ENCODE measurements at regions not wholly inside any gene's neighbourhood (a gene's known extent, or its start where the extent isn't known, plus 50 kb on each side); places are given as distances from the start of the nearest gene placed in this dataset.

- no peak for DNase-seq (ENCODE audit: extremely low read depth, low read depth, low spot score)
Observed at GRCh38 chrX:43493756-43494155, 162.3 kb upstream of the MAOA start.

GRCh38 chrX:43500246-43500645 is 155.9 kb upstream of the MAOA start:
- no peak for DNase-seq (ENCODE audit: extremely low read depth, low read depth, low spot score)

- DNase-seq (ENCODE audit: extremely low read depth, low read depth, low spot score) = no peak
Observed at GRCh38 chrX:43500996-43501694, 155.0 kb upstream of the MAOA start.

- DNase-seq (ENCODE audit: extremely low read depth, low read depth, low spot score) = no peak
Observed at GRCh38 chrX:43504394-43504793, 151.7 kb upstream of the MAOA start.

- no peak for DNase-seq (ENCODE audit: extremely low read depth, low read depth, low spot score)
Observed at GRCh38 chrX:43505769-43506168, 150.3 kb upstream of the MAOA start.

GRCh38 chrX:43508694-43509093 is 147.4 kb upstream of the MAOA start:
- DNase-seq (ENCODE audit: extremely low read depth, low read depth, low spot score) = no peak

GRCh38 chrX:43510209-43510608 is 145.9 kb upstream of the MAOA start:
- DNase-seq (ENCODE audit: extremely low read depth, low read depth, low spot score) = no peak

GRCh38 chrX:43513085-43513484 is 143.0 kb upstream of the MAOA start:
- DNase-seq (ENCODE audit: extremely low read depth, low read depth, low spot score) = no peak

GRCh38 chrX:43514820-43515219 is 141.3 kb upstream of the MAOA start:
- no peak for DNase-seq (ENCODE audit: extremely low read depth, low read depth, low spot score)

- DNase-seq (ENCODE audit: extremely low read depth, low read depth, low spot score) = no peak
Observed at GRCh38 chrX:43522582-43522981, 133.5 kb upstream of the MAOA start.

- no peak for DNase-seq (ENCODE audit: extremely low read depth, low read depth, low spot score)
Observed at GRCh38 chrX:43525901-43526610, 130.0 kb upstream of the MAOA start.

- DNase-seq (ENCODE audit: extremely low read depth, low read depth, low spot score) = no peak
Observed at GRCh38 chrX:43526878-43527277, 129.2 kb upstream of the MAOA start.

- DNase-seq (ENCODE audit: extremely low read depth, low read depth, low spot score) = no peak
Observed at GRCh38 chrX:43527801-43528200, 128.3 kb upstream of the MAOA start.

GRCh38 chrX:43530837-43531236 is 125.3 kb upstream of the MAOA start:
- DNase-seq (ENCODE audit: extremely low read depth, low read depth, low spot score) = no peak

GRCh38 chrX:43540318-43540717 is 115.8 kb upstream of the MAOA start:
- DNase-seq (ENCODE audit: extremely low read depth, low read depth, low spot score) = no peak

- DNase-seq (ENCODE audit: extremely low read depth, low read depth, low spot score) = no peak
Observed at GRCh38 chrX:43551590-43551989, 104.5 kb upstream of the MAOA start.

GRCh38 chrX:43552156-43552555 is 103.9 kb upstream of the MAOA start:
- no peak for DNase-seq (ENCODE audit: extremely low read depth, low read depth, low spot score)

GRCh38 chrX:43552703-43553102 is 103.4 kb upstream of the MAOA start:
- DNase-seq (ENCODE audit: extremely low read depth, low read depth, low spot score) = no peak

GRCh38 chrX:43553257-43553656 is 102.8 kb upstream of the MAOA start:
- no peak for DNase-seq (ENCODE audit: extremely low read depth, low read depth, low spot score)

GRCh38 chrX:43556207-43556606 is 99.9 kb upstream of the MAOA start:
- DNase-seq (ENCODE audit: extremely low read depth, low read depth, low spot score) = no peak

- DNase-seq (ENCODE audit: extremely low read depth, low read depth, low spot score) = peak; percentile 41
Observed at GRCh38 chrX:43557792-43558191, 98.3 kb upstream of the MAOA start.

GRCh38 chrX:43559644-43560043 is 96.5 kb upstream of the MAOA start:
- peak; percentile 23 for DNase-seq (ENCODE audit: extremely low read depth, low read depth, low spot score)

All from glomerular endothelial cell (primary cell).